HEK293 (cell line): ENCODE measurements at regions not wholly inside any gene's neighbourhood (a gene's known extent, or its start where the extent isn't known, plus 50 kb on each side); places are given as distances from the start of the nearest gene placed in this dataset.

Experiments
- CTCF ChIA-PET: fragments of 350-600 bp; formaldehyde crosslinking; extraction: SDS; loops from one replicate; lab custom pipeline; 2021; ENCODE audit warnings: antibody characterized with exemption; lab: Yijun Ruan, JAX
- POLR2A ChIA-PET: fragments of 300-600 bp; formaldehyde crosslinking; extraction: SDS; loops from one replicate; lab custom pipeline; 2020; ENCODE audit warnings: antibody characterized with exemption, inconsistent platforms; lab: Yijun Ruan, JAX
- H3K27ac ChIP-seq: fragments of 200-500 bp; sonication (Bioruptor generic); 2 replicates; pipeline ENCODE4 v1.5.1; 2014; ENCODE audit warnings: low read depth, low read length, control low read depth, inconsistent platforms; ENCODE audit errors: extremely low read depth
- H3K36me3 ChIP-seq, 2 experiments: fragments of 200-500 bp in 1 of 2; sonication (Bioruptor generic) in 1 of 2; 1 replicate in 1 of 2; 2 replicates in 1 of 2; pipeline ENCODE4 v1.5.1; 2014 to 2017; ENCODE audit warnings: inconsistent platforms in 2 of 2, low read length in 2 of 2; ENCODE audit not compliant: control insufficient read depth in 2 of 2, insufficient read depth in 1 of 2
- H3K4me1 ChIP-seq: fragments of 200-500 bp; sonication (Bioruptor generic); 2 replicates; pipeline ENCODE4 v1.5.1; 2014; ENCODE audit warnings: mild to moderate bottlenecking, low read length, inconsistent platforms; ENCODE audit not compliant: control insufficient read depth, insufficient read depth
- H3K4me3 ChIP-seq: 2 replicates; pipeline ENCODE4 v1.5.1; 2011; ENCODE audit warnings: low read depth, mild to moderate bottlenecking, control low read depth, low read length, moderate library complexity
- H3K9me3 ChIP-seq: fragments of 200-500 bp; sonication (Bioruptor generic); 2 replicates; pipeline ENCODE4 v1.5.1; 2014; ENCODE audit warnings: low read depth, low read length, inconsistent platforms; ENCODE audit not compliant: control insufficient read depth, insufficient read depth
- HOXD13 ChIP-seq: sonication (generic); formaldehyde crosslinking; IDR thresholded peaks from 2 replicates; pipeline ENCODE4 v1.8.0; 2022; ENCODE audit warnings: missing genetic modification reagents, borderline replicate concordance
- PRDM6 ChIP-seq: fragments of 450-650 bp; formaldehyde crosslinking; IDR thresholded peaks from 2 replicates; pipeline ENCODE4 v1.5.1; 2017; ENCODE audit warnings: missing biosample characterization, missing genetic modification characterization
- SP2 ChIP-seq: fragments of 450-650 bp; formaldehyde crosslinking; IDR thresholded peaks from 2 replicates; pipeline ENCODE4 v1.5.1; 2016; ENCODE audit warnings: missing biosample characterization, missing genetic modification characterization
- YY1 ChIP-seq: fragments of 450-650 bp; formaldehyde crosslinking; IDR thresholded peaks from 2 replicates; pipeline ENCODE4 v1.5.1; 2018; ENCODE audit warnings: missing biosample characterization, missing genetic modification characterization
- YY2 ChIP-seq: fragments of 450-650 bp; formaldehyde crosslinking; IDR thresholded peaks from 2 replicates; pipeline ENCODE4 v1.5.1; 2016; ENCODE audit warnings: missing biosample characterization, missing genetic modification characterization
- ZBTB26 ChIP-seq: fragments of 450-650 bp; formaldehyde crosslinking; optimal IDR thresholded peaks from 2 replicates; pipeline ENCODE3; 2016; ENCODE audit warnings: missing biosample characterization, mild to moderate bottlenecking, missing genetic modification characterization
- ZBTB7A ChIP-seq: fragments of 450-650 bp; formaldehyde crosslinking; IDR thresholded peaks from 2 replicates; pipeline ENCODE4 v1.5.1; 2016; ENCODE audit warnings: low read depth, missing biosample characterization, missing genetic modification characterization
- ZFP41 ChIP-seq: fragments of 450-650 bp; formaldehyde crosslinking; IDR thresholded peaks from 2 replicates; pipeline ENCODE4 v1.5.1; 2016; ENCODE audit warnings: missing biosample characterization, missing genetic modification characterization, borderline replicate concordance
- ZNF121 ChIP-seq: fragments of 450-650 bp; formaldehyde crosslinking; IDR thresholded peaks from 2 replicates; pipeline ENCODE4 v1.5.1; 2016; ENCODE audit warnings: missing biosample characterization, missing genetic modification characterization
- ZNF133 ChIP-seq: fragments of 450-650 bp; formaldehyde crosslinking; IDR thresholded peaks from 2 replicates; pipeline ENCODE4 v1.5.1; 2016; ENCODE audit warnings: missing biosample characterization, missing genetic modification characterization
- ZNF19 ChIP-seq: fragments of 450-650 bp; formaldehyde crosslinking; IDR thresholded peaks from 2 replicates; pipeline ENCODE4; 2016; ENCODE audit warnings: missing biosample characterization, missing genetic modification characterization, low read depth
- ZNF221 ChIP-seq: fragments of 450-650 bp; formaldehyde crosslinking; IDR thresholded peaks from 2 replicates; pipeline ENCODE4 v1.5.1; 2017; ENCODE audit warnings: missing biosample characterization, missing genetic modification characterization, borderline replicate concordance
- ZNF311 ChIP-seq: fragments of 450-650 bp; formaldehyde crosslinking; IDR thresholded peaks from 2 replicates; pipeline ENCODE4 v1.5.1; 2017; ENCODE audit warnings: missing biosample characterization, missing genetic modification characterization, borderline replicate concordance
- ZNF350 ChIP-seq: fragments of 450-650 bp; formaldehyde crosslinking; IDR thresholded peaks from 2 replicates; pipeline ENCODE4 v1.5.0; 2017; ENCODE audit warnings: missing biosample characterization, mild to moderate bottlenecking, missing genetic modification characterization
- ZNF394 ChIP-seq: fragments of 450-650 bp; formaldehyde crosslinking; IDR thresholded peaks from 2 replicates; pipeline ENCODE4 v1.5.1; 2016; ENCODE audit warnings: missing biosample characterization, missing genetic modification characterization, mild to moderate bottlenecking, moderate library complexity, borderline replicate concordance
- ZNF560 ChIP-seq: fragments of 450-650 bp; formaldehyde crosslinking; IDR thresholded peaks from 2 replicates; pipeline ENCODE4 v1.5.1; 2017; ENCODE audit warnings: missing biosample characterization, missing genetic modification characterization, borderline replicate concordance
- ZNF664 ChIP-seq: fragments of 450-650 bp; formaldehyde crosslinking; IDR thresholded peaks from 2 replicates; pipeline ENCODE4 v1.5.1; 2016; ENCODE audit warnings: missing biosample characterization, missing genetic modification characterization
- ZNF785 ChIP-seq: fragments of 450-650 bp; formaldehyde crosslinking; IDR thresholded peaks from 2 replicates; pipeline ENCODE4 v1.5.1; 2016; ENCODE audit warnings: missing biosample characterization, missing genetic modification characterization
- ZNF830 ChIP-seq: fragments of 450-650 bp; IDR thresholded peaks from 2 replicates; pipeline ENCODE4 v1.5.0; 2018; ENCODE audit warnings: missing biosample characterization, missing genetic modification characterization, low read depth, mild to moderate bottlenecking, moderate library complexity
- ZNF843 ChIP-seq: fragments of 450-650 bp; formaldehyde crosslinking; IDR thresholded peaks from 2 replicates; pipeline ENCODE4 v1.5.1; 2016; ENCODE audit warnings: missing biosample characterization, missing genetic modification characterization
- ZSCAN16 ChIP-seq: fragments of 450-650 bp; formaldehyde crosslinking; IDR thresholded peaks from 2 replicates; pipeline ENCODE4 v1.5.1; 2016; ENCODE audit warnings: missing biosample characterization, missing genetic modification characterization
- ZSCAN23 ChIP-seq: fragments of 450-650 bp; formaldehyde crosslinking; IDR thresholded peaks from 2 replicates; pipeline ENCODE4 v1.5.1; 2016; ENCODE audit warnings: missing biosample characterization, missing genetic modification characterization
- ZXDB ChIP-seq: fragments of 450-650 bp; formaldehyde crosslinking; IDR thresholded peaks from 2 replicates; pipeline ENCODE4 v1.5.1; 2016; ENCODE audit warnings: missing biosample characterization, missing genetic modification characterization
- TF ChIP-seq, protein P1 (sequence below): fragments of 450-650 bp; formaldehyde crosslinking; IDR thresholded peaks from 2 replicates; pipeline ENCODE4 v1.5.1; 2016; ENCODE audit warnings: missing biosample characterization, missing genetic modification characterization

DNA sequence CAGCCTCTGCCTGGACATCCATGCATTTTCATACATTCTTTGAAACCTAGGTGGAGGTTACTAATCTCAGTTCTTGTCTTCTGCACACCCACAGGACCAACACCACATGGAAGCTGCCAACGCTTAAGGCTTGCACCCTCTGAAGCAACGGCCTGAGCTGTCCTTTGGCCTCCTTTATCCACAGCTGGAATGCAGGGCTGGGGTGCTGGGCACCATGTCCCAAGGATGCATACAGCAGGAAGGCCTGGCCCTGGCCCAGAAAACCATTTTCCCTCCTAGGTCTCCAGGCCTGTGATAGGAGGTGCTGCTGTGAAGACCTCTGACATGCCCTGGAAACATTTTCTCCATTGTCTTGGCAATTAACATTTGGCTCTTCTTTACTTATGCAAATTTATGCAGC lies 1168.6 kb downstream of the KCNT2 start:
- CTCF ChIA-PET: no interaction called here
- TF ChIP-seq YY1 (tag by site-specific recombination) (no peak), ZNF311 (tag by site-specific recombination) (no peak), ZSCAN16 (tag by site-specific recombination) (no peak), ZNF560 (tag by site-specific recombination) (no peak), YY2 (tag by site-specific recombination) (no peak), ZNF830 (tag by site-specific recombination) (no peak), HOXD13 (no peak), ZNF843 (tag by site-specific recombination) (no peak), ZNF394 (tag by site-specific recombination) (no peak), SP2 (tag by site-specific recombination) (no peak), ZNF664 (no peak), ZNF221 (no peak), ZNF133 (tag by site-specific recombination) (no peak), ZNF19 (no peak), ZFP41 (tag by site-specific recombination) (no peak)
- TF ChIP-seq, protein P1, sequence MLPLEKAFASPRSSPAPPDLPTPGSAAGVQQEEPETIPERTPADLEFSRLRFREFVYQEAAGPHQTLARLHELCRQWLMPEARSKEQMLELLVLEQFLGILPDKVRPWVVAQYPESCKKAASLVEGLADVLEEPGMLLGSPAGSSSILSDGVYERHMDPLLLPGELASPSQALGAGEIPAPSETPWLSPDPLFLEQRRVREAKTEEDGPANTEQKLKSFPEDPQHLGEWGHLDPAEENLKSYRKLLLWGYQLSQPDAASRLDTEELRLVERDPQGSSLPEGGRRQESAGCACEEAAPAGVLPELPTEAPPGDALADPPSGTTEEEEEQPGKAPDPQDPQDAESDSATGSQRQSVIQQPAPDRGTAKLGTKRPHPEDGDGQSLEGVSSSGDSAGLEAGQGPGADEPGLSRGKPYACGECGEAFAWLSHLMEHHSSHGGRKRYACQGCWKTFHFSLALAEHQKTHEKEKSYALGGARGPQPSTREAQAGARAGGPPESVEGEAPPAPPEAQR (tag by site-specific recombination): no peak
- TF ChIP-seq, all 188 proteins: peak for 0
- H3K4me1 ChIP-seq: no peaks in the 10 kb centered on the region
- POLR2A ChIA-PET: no interaction called here
- H3K36me3 ChIP-seq: no peaks in the 10 kb centered on the region
- no peak overlapping the region for H3K27ac ChIP-seq
- H3K9me3 ChIP-seq: no peaks in the 10 kb centered on the region
- no peak overlapping the region for H3K4me3 ChIP-seq

DNA sequence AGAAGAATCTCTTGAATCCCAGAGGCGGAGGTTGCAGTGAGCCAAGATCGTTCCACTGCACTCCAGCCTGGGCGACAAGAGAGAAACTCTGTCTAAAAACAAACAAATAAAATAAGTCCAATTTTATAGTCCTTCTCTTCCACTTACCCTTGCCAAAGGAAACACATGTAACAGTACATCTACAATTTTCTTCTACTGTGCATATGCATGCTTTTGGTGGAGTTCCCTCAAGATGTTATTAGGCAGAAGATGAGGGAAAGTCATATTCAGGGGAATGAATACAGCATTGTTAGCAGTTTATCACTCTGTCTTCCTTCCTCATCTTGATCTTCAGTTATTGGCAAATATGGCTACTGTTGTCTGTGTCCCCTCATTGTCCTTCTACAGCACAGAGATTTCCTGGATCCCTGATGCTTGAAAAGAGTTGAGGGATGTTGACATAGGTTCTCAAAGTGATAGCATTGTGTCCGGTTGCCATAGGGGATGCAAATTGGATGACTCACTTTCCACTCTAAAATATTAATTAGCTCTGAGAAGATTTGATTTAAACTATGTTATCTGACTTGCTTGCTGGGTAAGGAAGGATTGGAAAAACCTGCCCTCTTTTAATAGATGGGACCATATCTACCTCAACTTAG lies 1173.6 kb downstream of the KCNT2 start:
- TF ChIP-seq ZNF785: no peak
- TF ChIP-seq ZNF133 (tag by site-specific recombination): no peak
- TF ChIP-seq ZBTB7A (tag by site-specific recombination): no peak
- TF ChIP-seq ZNF350: no peak
- TF ChIP-seq PRDM6 (tag by site-specific recombination): no peak
- no peak for TF ChIP-seq ZNF560 (tag by site-specific recombination)
- TF ChIP-seq ZSCAN23 (tag by site-specific recombination): no peak
- H3K4me3 ChIP-seq: no peak overlapping the region
- no peaks in the 10 kb centered on the region for H3K4me1 ChIP-seq
- CTCF ChIA-PET: interaction anchor here (0.8 kb wide), 1 partner anchor 444 kb away, joined by 3 read pairs; no protein-coding TSS in a partner anchor
- POLR2A ChIA-PET: no interaction called here
- H3K27ac ChIP-seq: no peak overlapping the region
- no peaks in the 10 kb centered on the region for H3K9me3 ChIP-seq
- H3K36me3 ChIP-seq: no peaks in the 10 kb centered on the region

- H3K27ac ChIP-seq: no peak overlapping the region
- H3K36me3 ChIP-seq: no peaks in the 10 kb centered on the region
- no peaks in the 10 kb centered on the region for H3K4me1 ChIP-seq
- POLR2A ChIA-PET: no interaction called here
- no peak overlapping the region for H3K4me3 ChIP-seq
- TF ChIP-seq ZBTB26 (tag by site-specific recombination): no peak
- TF ChIP-seq ZNF121 (tag by site-specific recombination): no peak
- no peak for TF ChIP-seq ZXDB
- no peaks in the 10 kb centered on the region for H3K9me3 ChIP-seq
- CTCF ChIA-PET: interaction anchor here (0.7 kb wide), 1 partner anchor 91 kb away, joined by 3 read pairs; no protein-coding TSS in a partner anchor
Observed at GRCh38 chr1:195430826-195431225, 1177.4 kb downstream of the KCNT2 start.
